Stimulated activated CD8-positive, alpha-beta memory T cell treated with anti-CD3 and anti-CD28 coated beads, Interleukin-15, amount 100 ng/mL, for 24 hours (primary cell): ENCODE measurements at regions not wholly inside any gene's neighbourhood (a gene's known extent, or its start where the extent isn't known, plus 50 kb on each side); places are given as distances from the start of the nearest gene placed in this dataset.

Experiments
- DNase-seq: peaks from one replicate; pipeline ENCODE4 v3.0.0-alpha.2; 2020; ENCODE audit warnings: low read depth

- no peak for DNase-seq
Observed at GRCh38 chr1:29860681-29861080, 624.4 kb downstream of the PTPRU start.

DNA sequence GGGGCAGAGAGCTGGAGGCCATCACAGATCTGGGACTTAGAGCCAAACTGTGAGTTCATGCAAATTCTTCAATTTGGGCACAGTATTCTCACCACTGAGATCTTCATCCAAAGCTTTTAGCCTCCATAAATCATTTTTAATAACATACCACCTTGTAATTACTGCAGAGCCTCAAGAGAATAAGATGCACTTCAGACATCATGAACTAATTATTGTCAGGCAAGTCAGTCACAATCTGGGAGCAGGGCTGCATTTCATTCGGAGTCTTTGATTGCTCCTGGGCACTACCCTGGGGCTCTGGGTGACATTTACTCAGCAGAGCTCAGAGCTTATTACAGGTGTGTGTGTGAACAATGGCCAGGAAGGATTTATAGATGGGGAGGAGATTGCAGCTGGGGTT lies 623.7 kb downstream of the PTPRU start:
- DNase-seq: no peak

GRCh38 chr1:29859126-29859525 lies 622.8 kb downstream of the PTPRU start:
- no peak for DNase-seq

GRCh38 chr1:29858646-29859045 lies 622.3 kb downstream of the PTPRU start:
- DNase-seq: no peak

DNA sequence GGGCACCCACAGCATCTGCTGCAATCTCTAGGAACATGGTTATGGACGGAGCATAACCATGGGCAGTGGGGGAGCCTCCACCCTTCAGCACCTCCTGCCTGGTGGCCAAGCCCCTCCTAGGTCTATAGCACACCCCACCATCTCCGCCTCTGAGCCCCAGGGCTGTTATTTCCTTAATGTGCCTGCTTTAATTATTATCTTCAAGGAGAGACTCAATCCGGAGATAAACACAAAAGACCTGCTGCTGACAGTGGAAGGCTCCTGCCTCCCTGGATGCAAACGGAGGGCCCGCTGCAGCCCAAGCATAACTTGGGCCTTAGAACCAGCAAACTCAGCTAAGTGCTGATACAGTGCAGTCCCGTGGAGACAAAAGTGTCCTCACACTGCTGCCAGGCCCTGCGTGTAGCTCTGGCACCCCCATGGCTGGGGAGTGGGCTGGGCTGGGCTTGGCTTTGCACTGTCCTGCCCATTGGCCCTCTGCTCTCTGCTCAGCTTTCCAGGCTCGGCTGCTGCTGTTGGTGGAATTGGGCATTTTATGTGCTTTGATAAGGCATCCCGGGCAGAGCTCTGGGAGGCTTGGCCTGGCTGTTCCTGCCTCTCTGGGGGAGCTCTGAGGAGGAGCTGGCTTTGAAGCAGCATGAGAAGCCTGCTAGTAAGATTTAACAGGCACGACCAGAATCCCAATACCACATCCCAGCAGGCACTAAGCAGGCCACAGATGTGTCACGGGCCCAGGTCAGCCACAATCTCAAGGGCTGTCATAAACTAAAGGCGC lies 620.2 kb downstream of the PTPRU start:
- DNase-seq: no peak

DNA sequence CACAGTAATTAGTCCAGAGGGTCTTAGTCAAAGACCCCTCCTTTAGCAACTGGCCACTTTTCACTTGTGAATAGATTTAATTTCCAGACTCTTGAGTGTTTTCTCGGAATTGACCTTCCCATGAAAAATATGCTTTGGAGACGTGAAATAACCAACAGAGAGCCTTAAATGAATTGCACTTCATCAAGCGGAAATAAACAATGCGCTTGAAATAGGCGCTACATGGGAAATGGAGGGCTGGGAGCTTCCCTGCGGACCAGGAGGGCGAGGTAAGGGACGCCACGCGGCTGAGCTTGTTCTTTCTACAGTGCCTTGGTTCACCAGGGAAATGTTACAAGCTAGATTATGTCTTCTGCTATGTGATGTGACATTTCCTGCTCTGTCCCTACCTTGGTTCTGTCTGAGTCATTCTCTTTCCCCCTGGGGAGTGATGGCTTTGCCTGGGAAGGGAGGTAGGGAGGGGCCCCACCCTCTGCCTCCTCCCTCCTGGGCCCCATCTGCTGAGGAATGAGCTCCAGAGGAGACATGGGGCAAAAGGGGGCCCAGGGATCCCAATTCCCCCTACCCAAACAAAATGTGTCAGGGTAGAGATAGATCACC lies 619.3 kb downstream of the PTPRU start:
- no peak for DNase-seq

GRCh38 chr1:29854700-29855276 lies 618.5 kb downstream of the PTPRU start:
- DNase-seq: no peak

DNA sequence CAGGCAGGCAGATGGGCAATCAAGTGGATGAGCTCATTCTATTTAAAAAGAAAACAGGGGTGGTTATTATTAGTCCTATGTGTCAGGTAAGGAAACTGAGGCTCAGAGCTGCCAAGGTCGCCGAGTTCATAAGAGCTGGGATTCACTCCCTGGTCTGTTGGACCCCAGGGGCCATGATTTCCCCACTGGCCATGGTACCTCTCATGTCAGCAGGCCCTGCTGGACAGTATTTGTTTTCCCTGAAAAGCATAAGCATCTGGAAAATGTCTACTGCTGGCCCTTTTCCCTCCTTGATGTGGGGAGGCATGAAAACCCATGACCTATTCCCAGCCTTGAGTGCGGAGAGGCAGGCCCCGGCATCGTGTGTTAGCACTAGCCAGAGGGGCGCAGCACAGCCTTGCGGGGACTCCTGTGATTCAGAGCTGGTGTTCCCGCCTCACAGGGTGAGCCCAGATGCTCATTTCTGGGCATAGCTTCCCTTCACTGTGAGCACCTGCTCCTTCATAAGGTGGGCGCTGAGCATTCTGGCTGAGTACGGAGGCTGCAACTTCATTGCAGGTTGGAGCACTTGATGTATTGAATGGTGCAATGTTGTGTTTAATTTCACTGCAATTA lies 617.5 kb downstream of the PTPRU start:
- no peak for DNase-seq

- no peak for DNase-seq
Observed at GRCh38 chr1:29852248-29852647, 615.9 kb downstream of the PTPRU start.

GRCh38 chr1:29851691-29852090 lies 615.4 kb downstream of the PTPRU start:
- no peak for DNase-seq

DNA sequence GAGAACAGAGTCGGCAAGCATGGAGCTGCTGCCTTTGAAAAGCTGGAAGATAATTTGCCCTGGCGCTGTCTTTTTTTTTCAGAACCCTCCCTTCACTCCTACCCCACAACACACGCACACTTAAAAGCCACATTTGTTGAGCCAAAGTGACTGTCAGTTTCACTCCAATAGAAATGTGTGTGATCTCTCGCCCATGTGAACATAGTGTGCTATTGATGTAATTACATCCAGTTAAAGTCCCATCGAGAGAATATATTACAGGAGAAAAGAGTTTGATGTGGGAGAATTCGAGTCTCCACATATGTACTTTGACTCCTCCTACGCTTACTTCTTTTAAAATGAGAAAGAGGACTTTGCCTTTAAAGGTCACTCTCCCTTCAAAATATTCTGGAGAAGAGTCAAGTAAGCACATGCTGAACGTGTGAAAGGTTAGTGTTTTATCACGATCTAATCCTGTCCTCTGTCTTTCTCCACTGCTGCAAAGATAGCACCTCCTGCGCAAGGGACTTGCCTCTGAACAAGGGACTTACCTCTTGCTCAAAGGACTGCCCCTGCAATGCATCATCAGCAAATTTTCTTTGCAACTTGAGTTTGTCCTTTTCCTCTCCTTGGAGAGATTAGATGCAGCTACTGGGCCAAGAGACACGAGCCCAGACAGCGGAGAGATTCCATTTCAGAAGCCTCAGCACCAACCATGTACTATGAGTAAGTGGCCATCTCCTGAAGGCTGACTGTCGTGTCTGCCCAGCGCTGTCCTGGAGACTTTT lies 613.9 kb downstream of the PTPRU start:
- no peak for DNase-seq

GRCh38 chr1:29849038-29849750 lies 612.9 kb downstream of the PTPRU start:
- no peak for DNase-seq

DNA sequence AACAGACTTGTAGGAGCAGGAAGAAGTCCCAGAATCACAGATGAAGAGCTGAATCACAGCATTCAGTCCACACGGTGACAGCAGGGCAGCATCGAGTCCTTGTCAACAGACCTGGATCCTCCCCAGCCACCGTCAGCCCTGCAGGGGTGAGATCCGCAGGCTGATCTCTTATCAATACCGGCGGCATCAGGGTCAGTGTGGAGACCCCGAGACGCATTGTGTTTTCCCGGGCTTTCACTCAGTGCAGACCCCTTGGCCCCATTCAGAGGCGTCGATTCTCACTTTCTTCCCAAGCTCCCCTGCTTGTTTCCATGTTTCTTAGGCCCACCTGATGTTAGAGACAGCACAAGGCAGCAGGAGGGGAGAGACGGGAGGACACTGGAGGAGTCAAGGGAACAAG lies 609.6 kb downstream of the PTPRU start:
- DNase-seq: no peak

DNA sequence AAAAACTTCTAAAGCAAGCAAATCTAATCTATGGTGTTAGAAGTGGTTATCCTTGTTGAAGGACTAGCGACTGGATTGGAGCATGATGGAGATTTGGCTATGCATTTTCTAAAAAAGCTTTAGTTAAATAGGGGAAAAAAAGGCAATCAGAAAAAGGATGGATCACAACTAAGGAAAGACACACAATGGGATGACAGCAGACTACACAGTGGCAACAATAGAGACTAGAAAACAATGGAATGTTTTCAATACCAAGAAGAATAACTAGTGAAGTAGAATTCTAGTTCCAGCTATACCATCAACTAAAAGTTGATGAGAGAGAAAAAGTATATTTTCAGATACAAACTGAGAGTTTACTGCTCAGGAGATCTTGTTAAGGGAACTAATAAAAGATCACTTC lies 605.8 kb downstream of the PTPRU start:
- DNase-seq: no peak

- DNase-seq: no peak
Observed at GRCh38 chr1:29839726-29840125, 603.4 kb downstream of the PTPRU start.

GRCh38 chr1:29838738-29839320 lies 602.5 kb downstream of the PTPRU start:
- DNase-seq: no peak

GRCh38 chr1:29836651-29837646 lies 600.6 kb downstream of the PTPRU start:
- DNase-seq: no peak

DNA sequence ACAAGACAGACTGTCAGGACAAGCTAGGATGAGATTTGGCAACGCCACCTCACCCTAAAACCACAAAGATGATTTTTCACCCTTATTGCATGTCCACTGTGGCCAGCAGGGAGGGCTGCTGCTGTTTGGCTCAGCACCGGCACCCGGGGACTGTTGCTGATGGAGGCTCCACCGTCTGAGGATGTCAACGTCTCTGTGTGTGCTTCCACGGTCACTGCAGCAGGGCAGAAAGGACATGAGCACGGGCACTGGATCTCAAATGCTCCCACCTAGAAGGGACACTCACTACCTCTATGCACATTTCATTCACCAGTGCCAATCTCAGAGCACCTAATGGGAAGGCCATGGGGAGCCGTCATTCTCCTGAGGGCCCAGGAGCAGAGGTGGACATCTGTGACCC lies 599.6 kb downstream of the PTPRU start:
- no peak for DNase-seq

GRCh38 chr1:29835406-29835805 lies 599.1 kb downstream of the PTPRU start:
- DNase-seq: no peak

DNA sequence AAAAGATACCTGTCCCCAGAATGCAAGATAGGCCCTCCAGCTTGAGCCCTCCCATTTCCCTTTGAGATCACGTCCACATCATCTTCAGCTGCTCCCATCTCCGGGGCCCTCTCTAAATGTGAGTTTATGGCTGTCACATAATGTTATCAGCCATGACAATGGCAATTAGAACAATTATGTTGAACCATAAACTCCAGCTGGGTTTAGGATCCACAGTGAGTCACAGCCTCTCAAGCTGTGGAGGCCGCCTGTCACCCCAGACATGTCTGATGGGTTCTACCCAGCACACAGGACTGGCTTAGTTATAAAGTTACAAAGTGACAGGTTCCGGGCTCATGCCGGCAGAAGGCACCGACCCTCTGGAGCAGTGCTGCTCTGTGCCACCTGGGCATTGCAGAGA lies 597.3 kb downstream of the PTPRU start:
- DNase-seq: no peak
